GM12872 (cell line): ENCODE measurements at regions not wholly inside any gene's neighbourhood (a gene's known extent, or its start where the extent isn't known, plus 50 kb on each side); places are given as distances from the start of the nearest gene placed in this dataset.

Source experiments
- TF ChIP-seq, protein P1 (sequence below): IDR thresholded peaks from 3 replicates; pipeline ENCODE4 v1.5.1; 2011; ENCODE audit warnings: low read depth, mild to moderate bottlenecking, low read length, moderate library complexity; ENCODE audit not compliant: insufficient read depth

DNA sequence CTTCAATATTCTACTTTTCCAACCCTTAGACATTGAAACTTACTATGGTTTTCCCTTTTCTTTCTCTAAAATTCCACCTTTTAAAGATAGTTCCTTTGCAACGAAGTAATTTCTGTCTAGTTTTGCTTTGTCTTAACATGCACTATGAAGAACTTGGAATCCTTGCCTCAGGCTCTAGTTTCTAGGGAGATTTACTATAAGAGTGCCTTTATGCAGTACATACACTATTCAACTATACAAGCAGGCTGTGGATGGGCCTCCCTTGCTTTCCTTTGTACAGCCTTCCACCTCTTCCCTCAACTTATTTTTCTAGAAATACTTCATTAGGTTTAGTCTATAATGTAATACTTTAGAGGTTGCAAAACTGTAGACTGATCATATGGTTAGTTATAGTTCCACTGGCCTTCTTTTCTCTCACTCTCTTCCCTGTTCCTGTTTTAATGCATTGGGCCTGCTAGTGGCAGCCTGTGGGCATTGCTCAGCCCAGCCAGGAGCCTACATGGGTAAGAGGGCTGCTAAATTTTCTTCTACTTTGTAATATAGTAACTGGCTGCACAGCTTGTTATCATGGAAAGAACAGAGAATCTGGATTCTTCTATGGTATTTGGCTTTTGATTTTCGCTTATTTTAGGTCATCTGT lies 100.2 kb downstream of the C11orf87 start:
- TF ChIP-seq, protein P1, sequence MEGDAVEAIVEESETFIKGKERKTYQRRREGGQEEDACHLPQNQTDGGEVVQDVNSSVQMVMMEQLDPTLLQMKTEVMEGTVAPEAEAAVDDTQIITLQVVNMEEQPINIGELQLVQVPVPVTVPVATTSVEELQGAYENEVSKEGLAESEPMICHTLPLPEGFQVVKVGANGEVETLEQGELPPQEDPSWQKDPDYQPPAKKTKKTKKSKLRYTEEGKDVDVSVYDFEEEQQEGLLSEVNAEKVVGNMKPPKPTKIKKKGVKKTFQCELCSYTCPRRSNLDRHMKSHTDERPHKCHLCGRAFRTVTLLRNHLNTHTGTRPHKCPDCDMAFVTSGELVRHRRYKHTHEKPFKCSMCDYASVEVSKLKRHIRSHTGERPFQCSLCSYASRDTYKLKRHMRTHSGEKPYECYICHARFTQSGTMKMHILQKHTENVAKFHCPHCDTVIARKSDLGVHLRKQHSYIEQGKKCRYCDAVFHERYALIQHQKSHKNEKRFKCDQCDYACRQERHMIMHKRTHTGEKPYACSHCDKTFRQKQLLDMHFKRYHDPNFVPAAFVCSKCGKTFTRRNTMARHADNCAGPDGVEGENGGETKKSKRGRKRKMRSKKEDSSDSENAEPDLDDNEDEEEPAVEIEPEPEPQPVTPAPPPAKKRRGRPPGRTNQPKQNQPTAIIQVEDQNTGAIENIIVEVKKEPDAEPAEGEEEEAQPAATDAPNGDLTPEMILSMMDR = no peak

DNA sequence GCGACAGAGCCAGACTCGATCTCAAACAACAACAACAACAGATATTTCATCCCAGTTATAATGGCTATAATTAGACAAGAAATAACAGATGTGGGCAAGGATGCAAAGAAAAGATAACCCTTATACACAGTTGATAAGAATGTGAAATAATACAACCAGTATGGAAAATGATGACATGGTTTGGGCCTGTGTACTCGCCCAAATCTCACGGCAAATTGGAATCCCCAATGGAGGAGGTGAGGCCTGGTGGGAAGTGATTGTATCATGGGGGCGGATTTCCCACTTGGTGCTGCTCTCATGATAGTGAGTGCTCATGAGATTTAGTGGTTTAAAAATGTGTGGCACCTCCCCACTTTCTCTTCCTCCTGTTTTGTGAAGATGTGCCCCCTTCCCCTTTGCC lies 104.1 kb downstream of the C11orf87 start:
- TF ChIP-seq, protein P1 = no peak

DNA sequence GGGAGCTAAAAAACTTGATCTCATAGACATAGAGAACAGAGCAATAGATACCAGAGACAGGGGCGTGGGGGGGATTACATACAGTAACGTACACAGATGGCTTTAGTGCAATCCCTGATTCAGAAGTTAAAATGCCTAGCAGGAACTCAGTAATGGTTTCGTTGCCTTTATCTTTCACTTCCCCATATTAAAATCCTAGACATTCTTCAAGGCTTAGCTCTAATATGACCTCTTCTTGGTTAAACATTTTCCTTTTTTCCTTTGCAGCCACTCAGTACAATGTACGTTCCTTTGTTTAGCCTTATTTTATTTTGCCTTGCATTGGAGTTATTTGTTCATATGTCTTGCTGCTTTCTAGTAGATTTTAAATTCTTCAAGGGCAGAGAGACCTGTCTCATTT lies 104.9 kb downstream of the C11orf87 start:
- TF ChIP-seq, protein P1 = no peak

DNA sequence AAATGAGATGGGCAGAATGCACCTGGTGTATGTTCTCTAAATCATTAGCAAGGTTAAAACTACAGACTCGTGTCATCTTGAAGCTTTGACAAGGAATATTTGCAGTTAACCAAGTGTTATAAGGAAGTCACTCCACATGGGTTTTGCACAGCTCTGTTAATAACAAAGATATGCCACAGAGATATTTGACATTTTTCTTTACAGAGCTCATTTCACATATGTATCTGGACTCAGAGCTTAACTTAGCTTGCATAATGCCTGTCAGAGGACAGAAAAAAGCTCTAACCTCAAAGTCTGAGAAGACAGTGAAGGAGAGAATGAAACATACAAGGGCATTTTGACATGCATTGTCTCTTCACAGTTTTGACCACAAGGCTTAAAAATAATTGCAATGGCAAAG lies 105.5 kb downstream of the C11orf87 start:
- TF ChIP-seq, protein P1 = no peak

DNA sequence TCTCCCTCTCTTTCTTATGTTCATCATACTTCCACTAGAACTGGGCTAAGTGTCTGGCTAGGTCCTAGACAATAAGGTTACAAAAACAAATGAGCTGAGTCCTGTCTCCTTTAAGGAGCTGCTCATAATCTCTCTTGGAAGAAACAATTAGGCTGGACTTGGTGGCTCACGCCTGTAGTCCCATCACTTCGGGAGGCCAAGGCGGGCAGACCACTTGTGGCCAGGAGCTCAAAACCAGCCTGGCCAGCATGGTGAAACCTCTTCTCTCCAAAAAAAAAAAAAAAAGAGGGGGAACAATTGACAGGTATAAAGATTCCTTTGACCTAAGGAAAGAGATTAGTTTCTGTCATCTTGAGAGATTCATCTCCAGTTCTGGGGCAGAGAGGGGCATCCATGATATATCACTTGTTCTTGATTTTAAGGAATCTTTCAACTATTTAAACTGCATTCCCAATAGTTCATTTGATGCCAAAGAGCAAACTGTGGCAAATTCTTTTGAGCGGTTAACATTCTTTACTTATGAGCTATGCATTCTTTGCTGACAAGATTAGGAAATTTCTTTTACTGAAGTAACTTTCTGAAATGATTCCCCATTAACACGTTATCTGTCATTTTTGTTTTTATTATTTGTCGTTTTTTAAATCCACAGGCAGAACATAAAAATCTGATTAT lies 125.5 kb downstream of the C11orf87 start:
- TF ChIP-seq, protein P1 = no peak

DNA sequence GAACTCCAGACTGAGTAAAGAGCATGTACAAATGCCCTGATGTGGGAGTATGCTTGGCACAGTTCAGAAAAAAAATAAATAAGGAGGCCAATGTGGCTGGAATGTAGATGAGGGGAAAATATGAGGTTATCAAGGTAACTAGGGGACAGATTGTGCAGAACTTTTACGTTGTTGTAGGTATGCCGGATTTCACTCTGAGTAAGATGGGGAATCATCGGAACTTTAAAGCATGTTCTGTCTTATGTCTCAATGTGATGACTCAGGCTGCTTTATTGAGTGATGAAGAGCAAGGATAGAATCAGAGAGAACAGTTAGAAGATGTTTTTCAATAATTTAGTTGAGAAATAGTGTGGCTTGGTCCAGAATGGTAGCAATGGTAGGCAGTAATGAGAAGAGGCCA lies 130.4 kb downstream of the C11orf87 start:
- TF ChIP-seq, protein P1 = no peak

DNA sequence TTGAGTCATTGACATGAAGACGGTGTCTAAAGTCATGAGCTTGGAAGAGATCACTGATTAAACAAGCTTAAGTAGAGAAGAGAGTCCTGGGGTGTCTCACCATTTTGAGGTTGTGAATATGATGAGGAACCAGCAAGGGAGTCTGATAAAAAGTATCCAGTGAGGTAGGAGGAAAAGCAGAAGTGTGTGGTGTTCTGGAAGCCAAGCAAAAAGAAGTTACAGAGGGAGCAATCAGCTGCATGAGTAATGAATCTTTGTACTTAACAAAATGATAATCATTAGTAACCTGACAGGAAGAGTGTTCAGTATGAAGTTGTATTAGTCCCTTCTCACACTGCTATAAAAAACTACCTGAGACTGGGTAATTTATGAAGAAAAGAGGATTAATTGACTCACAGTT lies 131.3 kb downstream of the C11orf87 start:
- TF ChIP-seq, protein P1 = no peak
